Neural cell (in vitro differentiated cells): ENCODE measurements at regions not wholly inside any gene's neighbourhood (a gene's known extent, or its start where the extent isn't known, plus 50 kb on each side); places are given as distances from the start of the nearest gene placed in this dataset.

ENCODE experiments used
- H2AFZ ChIP-seq: fragments of 200-600, 300-800 bp; sonication (generic), shearing (Covaris generic); 2 replicates; pipeline ENCODE4 v1.6.0; 2014; ENCODE audit warnings: low read depth, mild to moderate bottlenecking, antibody characterized with exemption, low read length, moderate library complexity
- H3F3A ChIP-seq: fragments of 200-600 bp; shearing (Covaris generic); 2 replicates; pipeline ENCODE4 v1.6.1; 2016; ENCODE audit warnings: mild to moderate bottlenecking, moderate library complexity, mixed read lengths, antibody characterized with exemption, low read length; ENCODE audit not compliant: insufficient read depth, poor library complexity, severe bottlenecking
- H3K27ac ChIP-seq: fragments of 200-600, 300-800 bp; sonication (generic), shearing (Covaris generic); 2 replicates; pipeline ENCODE4 v1.5.1; 2014; ENCODE audit warnings: mild to moderate bottlenecking, low read length, moderate library complexity
- H3K27me3 ChIP-seq: fragments of 300-800, 200-600 bp; sonication (generic), shearing (Covaris generic); 2 replicates; pipeline ENCODE4 v1.6.0; 2014; ENCODE audit warnings: mild to moderate bottlenecking, low read depth, low read length, moderate library complexity; ENCODE audit not compliant: insufficient read depth
- H3K36me3 ChIP-seq: fragments of 300-800, 200-600 bp; sonication (generic), shearing (Covaris generic); 2 replicates; pipeline ENCODE4 v1.5.1; 2014; ENCODE audit warnings: mild to moderate bottlenecking, antibody characterized with exemption, low read length, moderate library complexity; ENCODE audit not compliant: insufficient read depth
- H3K4me2 ChIP-seq: fragments of 300-800, 200-600 bp; sonication (generic), shearing (Covaris generic); 2 replicates; pipeline ENCODE4 v1.6.0; 2014; ENCODE audit warnings: mild to moderate bottlenecking, low read length
- H3K4me3 ChIP-seq: fragments of 300-800, 200-600 bp; sonication (generic), shearing (Covaris generic); 2 replicates; pipeline ENCODE4 v1.5.1; 2014; ENCODE audit warnings: mild to moderate bottlenecking, low read length, moderate library complexity
- H3K79me2 ChIP-seq: fragments of 200-600 bp; shearing (Covaris generic); replicated peaks from 2 replicates; pipeline ENCODE4 v1.6.0; 2014; ENCODE audit warnings: mild to moderate bottlenecking, low read length, moderate library complexity; ENCODE audit not compliant: insufficient read depth
- H3K9ac ChIP-seq: fragments of 300-800, 200-600 bp; sonication (generic), shearing (Covaris generic); 2 replicates; pipeline ENCODE4 v1.6.1; 2016; ENCODE audit warnings: mild to moderate bottlenecking, low read length, mixed read lengths
- H3K9me2 ChIP-seq: fragments of 200-600 bp; shearing (Covaris generic); 2 replicates; pipeline ENCODE4 v1.6.1; 2016; ENCODE audit warnings: mild to moderate bottlenecking, low read length, mixed read lengths; ENCODE audit not compliant: insufficient read depth
- H3K9me3 ChIP-seq: fragments of 200-600, 300-800 bp; sonication (generic), shearing (Covaris generic); 2 replicates; pipeline ENCODE4 v1.6.1; 2016; ENCODE audit warnings: mild to moderate bottlenecking, mixed run types, low read length, moderate library complexity, mixed read lengths
- H4K20me1 ChIP-seq: fragments of 200-600 bp; shearing (Covaris generic); 2 replicates; pipeline ENCODE4 v1.6.1; 2016; ENCODE audit warnings: mild to moderate bottlenecking, mixed run types; ENCODE audit not compliant: insufficient read depth
- CTCF ChIP-seq: fragments of 450-650 bp; IDR thresholded peaks from 2 replicates; pipeline ENCODE4 v1.5.1; 2014; ENCODE audit warnings: antibody characterized with exemption, mild to moderate bottlenecking, moderate library complexity; ENCODE audit not compliant: poor library complexity, severe bottlenecking
- EP300 ChIP-seq: fragments of 450-650 bp; conservative IDR thresholded peaks from 2 replicates; pipeline ENCODE4 v1.6.1; 2014; ENCODE audit warnings: antibody characterized with exemption, mild to moderate bottlenecking, moderate library complexity; ENCODE audit not compliant: poor library complexity, severe bottlenecking
- EZH2 ChIP-seq: fragments of 200-600, 300-800 bp; shearing (Covaris generic), sonication (generic); IDR thresholded peaks from 2 replicates; pipeline ENCODE4 v1.6.1; 2014; ENCODE audit warnings: antibody characterized with exemption, low read length, borderline replicate concordance, mild to moderate bottlenecking; ENCODE audit not compliant: insufficient read depth, poor library complexity, severe bottlenecking
- MXI1 ChIP-seq: fragments of 450-650 bp; conservative IDR thresholded peaks from 2 replicates; pipeline ENCODE4 v1.6.1; 2014; ENCODE audit warnings: antibody characterized with exemption, mild to moderate bottlenecking; ENCODE audit not compliant: poor library complexity, severe bottlenecking
- POLR2AphosphoS5 ChIP-seq: IDR thresholded peaks from 2 replicates; pipeline ENCODE4 v1.6.1; 2012
- RAD21 ChIP-seq: fragments of 450-650 bp; conservative IDR thresholded peaks from 2 replicates; pipeline ENCODE4 v1.6.1; 2014; ENCODE audit warnings: antibody characterized with exemption, mild to moderate bottlenecking, moderate library complexity
- REST ChIP-seq: IDR thresholded peaks from 2 replicates; pipeline ENCODE4 v1.6.1; 2012; ENCODE audit warnings: borderline replicate concordance
- SMC3 ChIP-seq: fragments of 450-650 bp; conservative IDR thresholded peaks from 2 replicates; pipeline ENCODE4 v1.6.1; 2014; ENCODE audit warnings: antibody characterized with exemption, mild to moderate bottlenecking, moderate library complexity; ENCODE audit not compliant: poor library complexity
- TAF1 ChIP-seq: IDR thresholded peaks from 2 replicates; pipeline ENCODE4 v1.6.1; 2012; ENCODE audit warnings: low read depth

- no peak for TF ChIP-seq POLR2AphosphoS5
- no peak for TF ChIP-seq EZH2
- TF ChIP-seq TAF1, result no peak
- TF ChIP-seq MXI1, result no peak
- no peak for TF ChIP-seq REST
- TF ChIP-seq CTCF, result no peak
- no peak for TF ChIP-seq RAD21
- TF ChIP-seq SMC3, result no peak
- TF ChIP-seq EP300, result no peak
- Histone ChIP-seq H3K4me3 (no peak overlapping the region), H3K9ac (no peak overlapping the region), H3F3A (no peaks in the 10 kb centered on the region), H2AFZ (no peak overlapping the region), H3K9me2 (no peaks in the 10 kb centered on the region), H4K20me1 (no peaks in the 10 kb centered on the region), H3K36me3 (no peaks in the 10 kb centered on the region), H3K4me2 (no peak overlapping the region), H3K27ac (no peak overlapping the region), H3K9me3 (no peaks in the 10 kb centered on the region), H3K27me3 (no peaks in the 10 kb centered on the region), H3K79me2 (no peaks in the 10 kb centered on the region)
Observed at GRCh38 chr3:18149386-18149785, 275.8 kb downstream of the SATB1 start.

GRCh38 chr3:18144571-18144970 lies 280.6 kb downstream of the SATB1 start:
- Histone ChIP-seq H4K20me1 (no peaks in the 10 kb centered on the region), H3K9me3 (no peaks in the 10 kb centered on the region), H3K27me3 (no peaks in the 10 kb centered on the region), H3F3A (no peaks in the 10 kb centered on the region), H3K9me2 (no peaks in the 10 kb centered on the region), H3K79me2 (no peaks in the 10 kb centered on the region), H3K4me3 (no peak overlapping the region), H3K36me3 (no peaks in the 10 kb centered on the region), H3K9ac (no peak overlapping the region), H3K4me2 (no peak overlapping the region), H2AFZ (no peak overlapping the region), H3K27ac (no peak overlapping the region)
- TF ChIP-seq POLR2AphosphoS5 (no peak), EP300 (no peak), RAD21 (no peak), SMC3 (no peak), EZH2 (no peak), CTCF (no peak), MXI1 (no peak), TAF1 (no peak), REST (no peak)
